Amygdala (tissue), 56 donors: ENCODE measurements at regions not wholly inside any gene's neighbourhood (a gene's known extent, or its start where the extent isn't known, plus 50 kb on each side); places are given as distances from the start of the nearest gene placed in this dataset.
A peak's percentile ranks its signal among the peaks of the same experiment; 100 is the strongest.

Experiments
- DNase-seq, 56 donors: peaks; one replicate each; lab custom pipeline; 2025; lab: John Stamatoyannopoulos, UW

GRCh38 chr4:28665306-28665705 is 1804.7 kb downstream of the STIM2 start:
- no peak for DNase-seq

- no peak for DNase-seq
These were observed 1814.9 kb downstream of the STIM2 start for GRCh38 chr4:28675582-28675981.

GRCh38 chr4:28677808-28678207 is 1817.2 kb downstream of the STIM2 start:
- no peak for DNase-seq

- DNase-seq, result no peak
These were observed 1822.2 kb downstream of the STIM2 start for GRCh38 chr4:28682847-28683246.

- DNase-seq, result peak in 36 of 56 donors; percentile 0 to 61 (median 10)
These were observed 1826.0 kb downstream of the STIM2 start for GRCh38 chr4:28686618-28687017.

- DNase-seq, result no peak
These were observed 1830.2 kb downstream of the STIM2 start for GRCh38 chr4:28690890-28691289.

- DNase-seq, result no peak
These were observed 1841.9 kb downstream of the STIM2 start for GRCh38 chr4:28702571-28702970.

GRCh38 chr4:28709891-28710290 is 1849.2 kb downstream of the STIM2 start:
- DNase-seq, result no peak

- no peak for DNase-seq
These were observed 1862.7 kb downstream of the STIM2 start for GRCh38 chr4:28723371-28723770.

- no peak for DNase-seq
These were observed 1863.6 kb downstream of the STIM2 start for GRCh38 chr4:28724239-28724638.

- DNase-seq, result no peak
These were observed 1869.7 kb downstream of the STIM2 start for GRCh38 chr4:28730304-28730703.

GRCh38 chr4:28744066-28744465 is 1883.4 kb downstream of the STIM2 start:
- no peak for DNase-seq

- no peak for DNase-seq
These were observed 1893.7 kb downstream of the STIM2 start for GRCh38 chr4:28754376-28754775.

- no peak for DNase-seq
These were observed 1894.4 kb downstream of the STIM2 start for GRCh38 chr4:28755081-28755480.

GRCh38 chr4:28759064-28759463 is 1898.4 kb downstream of the STIM2 start:
- no peak for DNase-seq

- DNase-seq, result no peak
These were observed 1899.4 kb downstream of the STIM2 start for GRCh38 chr4:28760003-28760402.

GRCh38 chr4:28772066-28772465 is 1911.4 kb downstream of the STIM2 start:
- DNase-seq, result no peak

GRCh38 chr4:28772788-28773187 is 1912.1 kb downstream of the STIM2 start:
- no peak for DNase-seq

GRCh38 chr4:28774344-28774743 is 1913.7 kb downstream of the STIM2 start:
- DNase-seq, result no peak

GRCh38 chr4:28776004-28776403 is 1915.4 kb downstream of the STIM2 start:
- no peak for DNase-seq

- DNase-seq, result no peak
These were observed 1923.5 kb downstream of the STIM2 start for GRCh38 chr4:28784188-28784587.

GRCh38 chr4:28787947-28788346 is 1927.3 kb downstream of the STIM2 start:
- no peak for DNase-seq

GRCh38 chr4:28788929-28789490 is 1928.4 kb downstream of the STIM2 start:
- DNase-seq, result no peak
